GM19372 (cell line): ENCODE measurements at regions not wholly inside any gene's neighbourhood (a gene's known extent, or its start where the extent isn't known, plus 50 kb on each side); places are given as distances from the start of the nearest gene placed in this dataset.
"Not testable (repeated sequence)": the region's sequence is repeated elsewhere in the genome, so short reads cannot be mapped to it uniquely, and the experiment has no call there.

Experiments
- ATAC-seq: cut with Tn5 transposase; IDR thresholded peaks from one replicate; pipeline ENCODE4 v1.9.1; 2021; ENCODE audit warnings: mild to moderate bottlenecking, low read depth, moderate library complexity; ENCODE audit not compliant: unreplicated experiment

DNA sequence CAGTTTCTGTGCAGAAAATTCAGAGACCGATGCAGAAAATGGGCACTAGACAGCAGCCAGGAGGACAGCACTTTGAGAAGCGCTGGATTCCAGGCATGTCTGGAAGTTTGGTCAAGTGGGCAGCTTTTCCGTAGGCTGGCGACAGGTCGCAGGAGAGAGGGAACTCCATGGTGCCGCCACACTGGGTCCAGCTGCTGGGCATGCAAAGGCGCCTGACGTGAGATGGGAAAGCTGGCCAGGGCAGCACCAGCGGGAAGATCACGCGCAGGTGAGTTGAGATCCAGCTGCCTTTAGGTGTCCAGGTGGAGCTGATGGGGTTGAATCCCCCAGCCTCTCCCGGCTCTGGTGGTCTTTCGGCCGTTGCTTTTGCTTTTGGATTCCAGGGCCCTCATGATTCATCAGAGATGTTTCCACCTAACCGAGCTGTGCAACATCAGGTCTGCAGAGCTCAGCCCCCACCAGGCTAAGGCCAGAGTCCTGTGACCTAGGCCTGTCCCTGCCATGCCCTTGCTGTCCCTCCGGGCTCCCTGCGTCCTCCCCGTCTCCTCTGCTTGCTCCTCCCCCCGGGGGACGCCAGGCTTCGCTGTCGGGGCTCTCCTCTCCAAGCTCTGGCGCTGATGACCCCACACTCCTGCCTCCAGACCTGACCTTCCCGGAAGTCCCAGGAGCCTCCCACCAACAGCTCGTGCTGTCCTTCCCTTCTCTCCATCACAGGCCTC, 1001.7 kb downstream of the BRD1 start:
- no peak for ATAC-seq

DNA sequence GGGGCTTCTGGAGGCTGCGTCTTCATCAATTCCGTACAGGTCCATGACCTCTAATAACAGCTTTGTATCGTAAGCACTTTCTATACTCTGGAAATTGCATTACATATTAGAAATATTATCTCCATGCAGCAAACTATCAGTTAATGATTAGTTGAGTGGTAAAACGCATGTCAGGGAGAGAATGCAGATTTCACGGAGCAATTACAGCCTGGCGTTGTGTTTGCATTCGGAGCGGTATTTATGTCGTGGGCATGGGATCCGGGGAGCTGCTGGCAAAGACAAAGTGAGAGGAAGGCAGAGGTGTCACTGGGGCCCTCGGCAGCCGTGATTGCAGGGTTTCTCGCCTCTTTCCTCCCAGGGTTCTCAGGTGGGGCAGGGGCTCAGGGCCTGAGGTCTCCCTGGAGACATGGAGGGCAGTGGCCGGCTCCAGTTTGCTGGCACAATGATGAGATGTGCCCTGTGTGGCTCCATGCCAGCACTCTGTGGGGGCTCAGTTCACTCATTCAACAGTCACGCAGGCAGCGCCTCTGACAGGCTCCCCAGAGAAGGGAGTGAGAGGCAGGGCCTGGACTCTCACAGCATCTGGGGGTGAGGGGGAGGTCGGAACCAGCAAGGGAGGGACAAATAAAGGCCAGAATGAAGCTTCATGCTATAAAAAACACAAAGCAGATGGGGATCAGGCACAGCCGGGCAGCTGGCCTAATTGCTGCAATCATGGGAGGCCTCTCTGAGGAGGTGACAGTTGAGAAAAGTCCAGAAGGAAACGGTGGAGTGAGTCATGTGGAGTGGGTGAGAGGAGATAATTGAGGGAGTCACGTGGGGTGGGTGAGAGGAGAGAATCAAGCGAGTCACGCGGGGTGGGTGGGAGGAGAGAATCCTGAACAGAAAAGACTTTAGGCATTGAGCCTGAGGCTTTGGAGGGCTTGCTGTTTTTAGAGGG, 1002.7 kb downstream of the BRD1 start:
- ATAC-seq: no peak

- no peak for ATAC-seq
These were observed 1003.7 kb downstream of the BRD1 start for GRCh38 chr22:48823941-48824340.

DNA sequence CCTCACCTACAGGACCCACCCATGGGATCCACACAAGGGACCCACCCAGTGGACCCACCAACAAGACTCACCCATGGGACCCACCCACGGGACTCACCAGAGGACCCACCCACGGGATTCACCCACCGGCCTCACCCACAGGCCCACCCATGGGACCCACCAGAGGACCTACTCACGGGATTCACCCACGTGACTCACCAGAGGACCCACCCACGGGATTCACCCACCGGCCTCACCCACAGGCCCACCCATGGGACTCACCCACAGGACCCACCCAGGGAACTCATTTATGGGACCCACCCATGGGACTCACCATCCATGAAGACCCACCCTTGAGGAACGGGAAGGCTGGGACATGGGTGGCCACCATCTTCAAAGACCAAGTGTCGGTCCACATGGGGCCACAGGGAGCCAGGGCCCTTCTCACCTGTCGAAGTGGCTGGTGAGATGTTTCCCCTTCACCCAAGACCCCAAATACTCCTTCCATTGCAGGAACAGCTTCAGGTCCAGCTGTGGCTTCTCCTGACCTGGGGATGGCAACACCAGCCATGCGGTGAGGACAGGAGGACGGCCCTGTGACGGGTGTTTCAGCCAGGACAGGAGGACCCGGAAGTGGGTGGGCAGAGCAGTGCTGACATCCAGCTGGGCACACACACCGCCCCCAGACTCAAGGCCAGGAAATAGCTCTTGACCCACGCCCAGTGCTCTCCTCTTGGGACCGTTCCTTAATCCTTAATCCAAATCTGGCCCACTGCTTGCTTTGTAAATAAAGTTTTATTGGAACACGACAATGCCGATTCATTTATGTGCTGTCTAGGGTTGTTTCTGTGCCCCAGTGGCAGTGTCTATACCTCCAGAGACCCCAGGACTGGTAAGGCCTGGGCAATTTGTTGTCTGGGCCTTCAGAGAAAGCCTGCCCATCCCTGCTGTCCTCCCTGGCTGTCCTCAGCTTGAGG, 1005.1 kb downstream of the BRD1 start:
- no peak for ATAC-seq

DNA sequence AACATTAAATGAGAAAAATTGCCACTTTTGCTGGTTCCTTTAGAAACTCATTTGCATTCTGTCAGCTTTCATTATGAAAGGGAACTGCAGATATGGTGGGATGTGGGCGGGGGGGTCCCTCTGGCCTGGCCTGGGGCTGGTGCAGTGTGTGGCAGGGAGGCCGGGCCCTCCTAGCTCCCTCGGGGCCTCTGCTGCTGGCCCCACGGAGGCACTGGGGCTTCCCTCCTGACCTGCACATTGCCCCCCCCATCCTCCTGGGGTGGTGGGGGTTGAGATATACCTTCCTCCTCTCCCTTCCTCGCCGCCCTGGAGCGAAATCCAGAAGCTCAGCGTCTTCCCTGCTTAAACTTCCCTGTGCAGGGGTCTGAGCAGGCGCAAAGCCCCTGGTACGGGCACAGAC, 1005.9 kb downstream of the BRD1 start:
- no peak for ATAC-seq

DNA sequence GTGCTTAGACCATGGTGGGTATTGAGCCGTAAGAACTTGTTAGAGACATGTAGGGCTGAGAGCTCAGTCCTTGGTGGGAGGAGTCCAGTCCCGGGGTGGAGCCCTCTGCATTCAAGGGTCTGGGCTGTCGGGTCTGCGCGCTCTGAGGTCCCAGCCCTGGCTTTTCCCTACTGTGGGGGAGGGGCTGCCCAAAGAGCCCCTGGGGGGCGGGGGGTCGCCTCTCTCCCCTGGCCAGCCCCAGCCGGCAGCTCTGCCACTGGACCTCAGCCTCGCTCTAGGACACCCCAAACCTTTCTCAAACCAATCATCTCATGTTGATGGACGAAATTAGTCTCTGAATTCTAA, 1006.4 kb downstream of the BRD1 start:
- ATAC-seq: no peak

DNA sequence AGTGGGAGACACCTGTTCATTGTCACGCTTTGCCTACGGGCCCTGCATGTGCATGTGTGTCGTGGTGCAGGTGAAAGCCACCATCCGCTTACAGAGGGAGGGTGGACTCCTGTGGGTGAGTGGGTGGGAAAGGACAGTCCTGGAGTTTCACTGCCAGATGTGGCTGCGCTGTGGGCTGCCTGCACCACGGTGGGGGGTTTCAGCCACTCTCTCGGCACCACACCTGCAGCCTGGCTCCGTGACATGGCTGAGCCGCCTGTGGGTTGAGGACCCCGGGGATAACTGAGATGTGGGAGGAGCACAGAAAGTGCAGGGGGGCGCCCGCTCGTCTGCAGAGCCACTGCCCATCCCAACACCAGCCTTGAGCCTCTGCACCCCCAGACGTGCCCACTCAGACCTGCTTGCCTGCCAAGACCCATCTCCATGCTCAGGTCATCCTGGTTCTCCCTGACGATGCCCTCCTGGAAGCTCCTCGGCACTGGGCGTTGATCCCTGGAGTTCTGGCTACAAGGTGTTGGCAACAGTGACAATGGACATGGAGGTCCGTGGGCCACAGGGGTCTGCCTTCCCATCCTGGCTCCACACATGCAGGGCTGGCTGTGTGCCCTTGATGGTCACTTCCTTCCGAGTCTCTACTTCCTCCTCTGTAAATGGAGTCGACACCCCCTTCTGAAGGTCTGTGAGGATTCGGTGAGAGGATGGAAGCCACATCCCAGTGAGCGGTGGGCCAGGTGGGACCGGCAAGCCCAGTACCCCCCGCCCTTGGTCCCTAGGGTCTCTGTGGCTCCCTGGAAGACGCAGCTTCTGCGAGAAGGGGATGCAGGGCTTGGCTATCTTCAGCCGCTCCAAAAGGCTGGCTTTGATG, 1007.0 kb downstream of the BRD1 start:
- no peak for ATAC-seq

- no peak for ATAC-seq
These were observed 1007.7 kb downstream of the BRD1 start for GRCh38 chr22:48819961-48820360.

- ATAC-seq: no peak
These were observed 1008.4 kb downstream of the BRD1 start for GRCh38 chr22:48819232-48819631.

GRCh38 chr22:48817491-48817890, 1010.2 kb downstream of the BRD1 start:
- ATAC-seq: not testable (repeated sequence)

DNA sequence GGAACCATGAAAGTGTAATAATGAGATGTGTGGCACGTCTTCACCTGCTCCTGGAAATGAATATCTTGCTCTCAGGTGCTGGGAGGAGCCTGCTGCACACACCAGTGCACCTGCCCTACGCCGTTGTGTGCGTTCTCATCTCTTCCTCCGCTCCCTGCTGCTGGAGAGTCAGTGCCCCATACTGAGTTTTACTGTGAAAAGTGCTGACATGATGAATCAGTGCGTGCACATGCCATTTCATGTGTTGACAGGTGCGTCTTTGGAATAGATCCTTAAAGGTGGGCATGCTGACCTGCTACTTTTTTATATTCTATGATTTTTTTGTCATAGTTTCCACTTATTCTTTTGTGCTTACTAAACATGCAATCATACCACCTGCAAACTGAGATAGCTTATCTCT, 1015.8 kb downstream of the BRD1 start:
- no peak for ATAC-seq

DNA sequence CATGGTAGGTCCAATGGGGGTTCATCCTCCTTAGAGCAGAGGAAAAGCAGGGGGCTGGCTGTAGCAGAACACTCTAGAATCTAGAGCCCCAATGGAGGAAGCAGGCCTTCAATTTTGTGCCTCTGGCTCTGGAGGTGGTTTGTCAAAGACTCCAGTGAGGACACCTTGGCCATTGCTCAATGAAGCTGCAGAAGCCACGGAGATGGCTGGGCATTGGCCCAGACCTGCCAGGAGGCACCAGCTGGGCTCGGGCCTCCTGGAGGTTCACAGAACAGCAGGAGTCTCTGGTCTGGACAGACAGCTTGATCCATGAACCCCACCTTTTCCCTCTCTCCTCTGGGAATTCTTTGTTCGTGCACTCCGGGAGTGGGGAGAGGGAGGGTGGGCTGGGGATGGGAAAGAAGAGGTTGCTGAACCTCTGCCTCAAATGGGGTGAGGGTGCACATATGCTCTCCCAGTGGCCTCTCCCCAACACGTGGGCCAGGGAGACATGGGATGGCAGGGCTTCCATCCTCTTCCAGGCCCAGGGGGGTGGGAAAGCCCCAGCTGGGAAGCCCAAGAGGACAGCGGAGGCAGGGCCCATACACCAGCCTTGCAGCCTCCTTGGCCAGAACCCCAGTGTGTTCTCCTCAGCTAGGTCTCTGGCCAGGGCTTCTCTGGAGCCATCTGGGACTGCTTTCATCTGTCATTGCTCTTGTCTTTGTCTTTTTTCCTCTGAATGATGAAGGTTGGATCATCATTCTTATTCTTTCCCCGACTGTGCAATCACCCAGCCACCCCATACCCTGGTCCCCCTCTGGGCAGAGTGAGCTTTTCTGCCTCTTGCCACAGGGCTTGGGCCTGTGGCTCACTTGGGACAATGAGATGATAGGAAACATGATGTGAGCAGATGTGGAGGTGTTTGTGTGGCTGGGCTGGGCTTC, 1019.4 kb downstream of the BRD1 start:
- no peak for ATAC-seq

GRCh38 chr22:48807155-48807554, 1020.5 kb downstream of the BRD1 start:
- no peak for ATAC-seq

GRCh38 chr22:48806227-48806781, 1021.4 kb downstream of the BRD1 start:
- ATAC-seq: no peak

GRCh38 chr22:48805516-48805915, 1022.2 kb downstream of the BRD1 start:
- no peak for ATAC-seq

DNA sequence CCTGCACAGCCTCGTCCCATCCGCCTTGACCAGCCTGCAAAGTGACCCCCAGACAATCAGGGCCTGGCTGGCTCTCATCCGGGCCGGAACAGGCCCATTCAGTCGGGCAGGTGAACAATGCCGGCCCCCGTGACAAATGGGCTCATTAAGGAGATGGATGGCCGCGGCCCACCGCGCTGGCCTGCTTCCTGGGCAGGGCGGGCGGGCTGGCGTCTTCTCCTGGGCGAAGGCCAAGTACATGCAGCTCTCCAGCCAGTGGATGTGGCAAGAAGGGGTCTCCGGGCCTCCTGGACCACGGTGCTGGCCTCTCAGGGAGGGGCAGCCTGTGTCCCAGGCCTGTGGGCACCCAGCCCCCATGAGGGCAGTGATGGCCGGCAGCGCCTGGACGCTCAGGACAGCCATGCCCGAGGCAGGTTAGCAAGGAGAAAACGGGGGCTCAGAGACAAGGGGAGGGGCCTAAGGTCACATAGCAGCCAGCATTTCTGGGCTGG, 1022.8 kb downstream of the BRD1 start:
- no peak for ATAC-seq

GRCh38 chr22:48803948-48804810, 1023.5 kb downstream of the BRD1 start:
- no peak for ATAC-seq
